ENCODE measurements at regions not wholly inside any gene's neighbourhood (a gene's known extent, or its start where the extent isn't known, plus 50 kb on each side); places are given as distances from the start of the nearest gene placed in this dataset.

- DNase-seq (ENCODE audit: low read depth), result no peak
- TF ChIP-seq CTCF (IDR thresholded peaks at IDR 0.05; ENCODE audit: low read depth, low read length, missing control alignments), result no peak
- H3K4me3 ChIP-seq (ENCODE audit: low read depth, low read length), result no peak overlapping the region
- in situ Hi-C loops (cut with HindIII; ENCODE audit: low sequenced_read_pairs), result no loop called here
Measured at GRCh38 chr22:49289822-49290679, 537.6 kb downstream of the BRD1 start.

DNA sequence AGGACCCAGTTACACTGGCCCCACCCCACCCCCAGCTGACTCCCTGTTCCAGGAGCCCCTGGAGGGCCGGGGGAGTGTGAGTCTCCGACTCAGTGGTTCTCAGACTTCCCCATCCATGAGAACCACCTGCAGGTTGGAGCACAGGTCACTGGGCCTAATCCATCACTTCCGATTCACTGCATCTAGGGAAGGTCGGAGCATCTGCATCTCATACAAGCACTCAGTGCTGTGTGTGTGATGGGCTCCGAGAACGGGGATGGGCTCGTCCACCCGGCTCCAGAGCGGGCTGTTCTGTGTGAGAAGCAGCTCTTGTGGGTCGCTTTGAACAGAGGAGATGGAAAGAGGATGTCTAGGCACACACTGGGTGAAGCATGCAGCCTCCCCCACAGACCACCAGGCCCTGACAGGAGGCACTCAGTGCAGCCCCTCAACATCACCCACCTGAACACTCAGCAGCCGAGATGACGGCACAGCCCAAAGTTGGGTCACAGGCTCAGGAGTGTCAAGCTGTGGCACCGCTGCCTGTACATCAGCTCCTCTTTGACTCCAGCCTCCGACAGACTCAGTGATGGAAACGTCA lies 541.4 kb downstream of the BRD1 start:
- no peak overlapping the region for H3K4me3 ChIP-seq (ENCODE audit: low read depth, low read length)
- no peak for TF ChIP-seq CTCF (IDR thresholded peaks at IDR 0.05; ENCODE audit: low read depth, low read length, missing control alignments)
- no peak for DNase-seq (ENCODE audit: low read depth)
- in situ Hi-C loops (cut with HindIII; ENCODE audit: low sequenced_read_pairs), result no loop called here

- no peak overlapping the region for H3K4me3 ChIP-seq (ENCODE audit: low read depth, low read length)
- no peak for DNase-seq (ENCODE audit: low read depth)
- in situ Hi-C loops (cut with HindIII; ENCODE audit: low sequenced_read_pairs), result no loop called here
- TF ChIP-seq CTCF (IDR thresholded peaks at IDR 0.05; ENCODE audit: low read depth, low read length, missing control alignments), result no peak
Measured at GRCh38 chr22:49284931-49285330, 542.7 kb downstream of the BRD1 start.

DNA sequence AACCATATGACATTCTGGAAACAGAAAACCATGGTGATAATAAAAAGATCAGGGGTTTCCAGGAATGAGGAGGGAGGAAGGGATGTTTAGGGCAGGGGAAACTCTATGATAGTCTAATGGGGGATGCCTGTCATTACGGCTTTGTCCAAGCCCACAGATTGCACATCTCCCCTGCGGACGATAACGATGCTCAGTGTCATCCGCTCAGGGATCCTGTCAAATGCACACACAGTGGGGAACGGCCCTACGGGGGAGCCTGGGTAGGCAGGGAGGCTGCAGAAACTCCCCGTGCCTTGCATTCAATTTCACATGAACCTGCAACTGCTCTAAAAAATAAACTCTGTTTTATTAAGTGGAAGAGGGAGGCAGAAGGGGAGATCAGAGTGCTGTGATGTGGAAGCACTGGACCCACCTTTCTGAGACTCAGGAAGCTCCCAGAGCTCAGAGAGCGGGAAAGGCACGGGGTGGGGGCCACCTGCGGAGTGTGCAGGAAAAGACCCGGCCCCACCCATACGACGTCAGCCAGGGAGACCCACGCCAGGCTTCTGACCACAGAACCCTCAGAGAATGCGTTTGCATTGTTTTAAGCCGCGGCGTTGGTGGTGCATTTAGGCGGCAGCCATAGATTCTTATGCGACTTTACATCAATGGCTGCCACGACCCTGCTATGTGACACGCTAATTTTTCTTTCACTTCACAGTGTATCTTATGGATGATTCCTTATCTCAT lies 543.5 kb downstream of the BRD1 start:
- TF ChIP-seq CTCF (IDR thresholded peaks at IDR 0.05; ENCODE audit: low read depth, low read length, missing control alignments), result no peak
- in situ Hi-C loops (cut with HindIII; ENCODE audit: low sequenced_read_pairs), result no loop called here
- DNase-seq (ENCODE audit: low read depth), result no peak
- H3K4me3 ChIP-seq (ENCODE audit: low read depth, low read length), result no peak overlapping the region

DNA sequence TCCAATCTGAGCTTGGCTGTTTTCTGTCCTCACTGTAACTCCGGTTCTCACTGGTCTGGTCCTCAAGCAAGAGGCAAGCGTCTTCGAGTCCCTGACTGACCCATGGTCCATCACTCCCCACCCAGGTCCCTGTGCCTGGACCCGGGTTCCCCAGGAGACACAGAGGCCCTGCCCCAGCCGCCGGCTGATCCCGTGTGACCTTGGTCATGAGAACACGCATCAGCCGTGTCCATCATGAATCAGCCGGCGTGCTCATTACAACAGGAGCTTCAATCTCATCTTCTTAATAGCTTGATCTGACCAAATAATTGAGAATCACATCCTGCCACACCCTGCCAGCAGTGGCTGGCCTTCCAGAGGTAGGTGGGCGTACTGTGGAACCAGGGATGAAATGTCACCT lies 545.1 kb downstream of the BRD1 start:
- in situ Hi-C loops (cut with HindIII; ENCODE audit: low sequenced_read_pairs), result no loop called here
- TF ChIP-seq CTCF (IDR thresholded peaks at IDR 0.05; ENCODE audit: low read depth, low read length, missing control alignments), result no peak
- no peak overlapping the region for H3K4me3 ChIP-seq (ENCODE audit: low read depth, low read length)
- DNase-seq (ENCODE audit: low read depth), result no peak

DNA sequence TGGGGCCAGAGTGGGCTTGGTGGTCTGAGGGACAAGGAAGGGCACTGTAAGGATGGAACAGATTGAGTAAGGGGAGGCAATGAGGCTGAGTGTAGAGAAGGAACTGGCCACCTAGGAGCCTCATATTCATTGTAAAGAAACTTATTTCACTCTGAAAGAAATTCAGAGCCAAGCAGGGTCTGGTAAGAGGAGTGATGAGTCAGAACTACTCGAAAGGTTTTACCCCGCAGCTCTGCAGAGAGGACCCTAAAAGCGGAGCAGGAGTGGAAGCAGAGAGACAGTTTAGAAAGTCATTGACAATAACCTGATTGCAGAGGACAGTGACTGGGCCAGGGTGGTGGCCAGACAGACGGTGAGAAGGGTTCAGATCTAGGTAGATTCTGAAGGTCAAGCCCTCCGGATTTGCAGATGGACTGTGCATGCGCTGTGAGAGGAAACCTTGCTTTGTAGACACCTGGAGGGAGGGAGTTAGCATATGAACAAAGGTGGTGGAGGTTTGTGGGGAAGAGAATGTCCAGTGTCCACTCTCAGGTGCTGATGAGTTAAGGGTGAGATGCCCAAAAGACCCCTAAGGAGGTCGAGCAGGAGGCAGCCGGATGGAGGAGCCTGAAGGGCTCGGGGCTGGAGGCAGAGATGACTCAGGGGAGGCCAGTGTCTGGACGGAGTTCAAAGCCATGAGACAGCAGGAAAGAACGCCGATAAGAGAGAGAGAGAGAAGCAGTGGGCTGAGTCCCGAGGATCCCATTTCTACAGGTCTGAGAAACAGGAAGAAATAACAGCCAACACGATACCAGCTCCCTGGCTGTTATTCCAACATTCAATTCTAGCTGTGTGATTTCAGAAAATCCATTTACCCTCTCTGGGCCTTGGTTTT lies 546.0 kb downstream of the BRD1 start:
- in situ Hi-C loops (cut with HindIII; ENCODE audit: low sequenced_read_pairs), result no loop called here
- no peak for TF ChIP-seq CTCF (IDR thresholded peaks at IDR 0.05; ENCODE audit: low read depth, low read length, missing control alignments)
- DNase-seq (ENCODE audit: low read depth), result no peak
- no peak overlapping the region for H3K4me3 ChIP-seq (ENCODE audit: low read depth, low read length)
